BE2C (cell line): ENCODE measurements at regions not wholly inside any gene's neighbourhood (a gene's known extent, or its start where the extent isn't known, plus 50 kb on each side); places are given as distances from the start of the nearest gene placed in this dataset.
"Not testable (repeated sequence)": the region's sequence is repeated elsewhere in the genome, so short reads cannot be mapped to it uniquely, and the experiment has no call there.

ENCODE experiments used
- DNase-seq: peaks from one replicate; pipeline ENCODE4 v3.0.0-alpha.2; 2020
- H3K27me3 ChIP-seq: fragments of 250-450 bp; sonication (Bioruptor Pico); 2 replicates; pipeline ENCODE4 v1.5.1; 2020; ENCODE audit warnings: mild to moderate bottlenecking
- H3K36me3 ChIP-seq: fragments of 250-450 bp; sonication (Bioruptor Pico); 2 replicates; pipeline ENCODE4 v1.5.1; 2020; ENCODE audit warnings: mild to moderate bottlenecking
- H3K4me1 ChIP-seq: fragments of 250-450 bp; sonication (Bioruptor Pico); 2 replicates; pipeline ENCODE4 v1.5.1; 2020
- H3K4me3 ChIP-seq: 2 replicates; pipeline ENCODE4 v1.5.1; 2011; ENCODE audit warnings: low read depth, low read length
- H3K9me3 ChIP-seq: fragments of 250-450 bp; sonication (Bioruptor Pico); 2 replicates; pipeline ENCODE4 v1.5.1; 2020
- TF ChIP-seq, protein P1 (sequence below): IDR thresholded peaks from 2 replicates; pipeline ENCODE4 v1.5.1; 2012; ENCODE audit warnings: mild to moderate bottlenecking, low read depth, low read length

- no peak overlapping the region for H3K4me3 ChIP-seq
- H3K36me3 ChIP-seq = no peaks in the 10 kb centered on the region
- TF ChIP-seq, protein P1, sequence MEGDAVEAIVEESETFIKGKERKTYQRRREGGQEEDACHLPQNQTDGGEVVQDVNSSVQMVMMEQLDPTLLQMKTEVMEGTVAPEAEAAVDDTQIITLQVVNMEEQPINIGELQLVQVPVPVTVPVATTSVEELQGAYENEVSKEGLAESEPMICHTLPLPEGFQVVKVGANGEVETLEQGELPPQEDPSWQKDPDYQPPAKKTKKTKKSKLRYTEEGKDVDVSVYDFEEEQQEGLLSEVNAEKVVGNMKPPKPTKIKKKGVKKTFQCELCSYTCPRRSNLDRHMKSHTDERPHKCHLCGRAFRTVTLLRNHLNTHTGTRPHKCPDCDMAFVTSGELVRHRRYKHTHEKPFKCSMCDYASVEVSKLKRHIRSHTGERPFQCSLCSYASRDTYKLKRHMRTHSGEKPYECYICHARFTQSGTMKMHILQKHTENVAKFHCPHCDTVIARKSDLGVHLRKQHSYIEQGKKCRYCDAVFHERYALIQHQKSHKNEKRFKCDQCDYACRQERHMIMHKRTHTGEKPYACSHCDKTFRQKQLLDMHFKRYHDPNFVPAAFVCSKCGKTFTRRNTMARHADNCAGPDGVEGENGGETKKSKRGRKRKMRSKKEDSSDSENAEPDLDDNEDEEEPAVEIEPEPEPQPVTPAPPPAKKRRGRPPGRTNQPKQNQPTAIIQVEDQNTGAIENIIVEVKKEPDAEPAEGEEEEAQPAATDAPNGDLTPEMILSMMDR = no peak
These were observed 108.5 kb downstream of the ZIC4 start for GRCh38 chr3:147297761-147298350.

GRCh38 chr3:147287370-147287769 is 119.0 kb downstream of the ZIC4 start:
- not testable (repeated sequence) for H3K36me3 ChIP-seq, H3K4me3 ChIP-seq, H3K4me1 ChIP-seq, H3K27me3 ChIP-seq, DNase-seq, H3K9me3 ChIP-seq

More at GRCh38 chr3:147297761-147298350, 108.5 kb downstream of the ZIC4 start:
- DNase-seq = no peak
- H3K27me3 ChIP-seq = no peaks in the 10 kb centered on the region
- no peaks in the 10 kb centered on the region for H3K9me3 ChIP-seq
- H3K4me1 ChIP-seq = no peaks in the 10 kb centered on the region

DNA sequence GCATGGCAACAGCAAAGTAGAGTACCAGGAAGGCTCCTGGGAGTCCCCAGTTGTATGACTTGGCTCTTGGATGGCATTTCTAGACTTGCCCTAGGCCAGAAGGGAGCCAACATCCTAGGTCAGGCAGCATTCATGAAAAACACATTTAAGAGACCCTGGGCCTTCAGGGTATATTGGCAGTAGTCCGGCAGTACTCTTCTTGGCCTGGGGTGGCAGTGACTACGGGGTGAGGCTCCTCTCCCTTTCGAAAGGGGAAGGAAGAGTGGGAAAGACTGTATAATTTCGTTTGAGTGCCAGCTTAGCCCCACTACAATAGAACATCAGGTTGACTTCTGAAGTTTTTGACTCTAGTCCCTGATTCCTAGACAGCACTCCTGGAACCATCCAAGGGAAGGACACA is 136.4 kb downstream of the ZIC4 start:
- H3K36me3 ChIP-seq = no peaks in the 10 kb centered on the region
- H3K9me3 ChIP-seq = no peaks in the 10 kb centered on the region
- H3K4me1 ChIP-seq = no peaks in the 10 kb centered on the region
- no peak for DNase-seq
- TF ChIP-seq, protein P1 = no peak
- H3K27me3 ChIP-seq = no peaks in the 10 kb centered on the region
- H3K4me3 ChIP-seq = no peak overlapping the region

- H3K36me3 ChIP-seq = no peaks in the 10 kb centered on the region
- H3K9me3 ChIP-seq = no peaks in the 10 kb centered on the region
- DNase-seq = no peak
- TF ChIP-seq, protein P1 = no peak
- H3K27me3 ChIP-seq = no peaks in the 10 kb centered on the region
- no peaks in the 10 kb centered on the region for H3K4me1 ChIP-seq
- no peak overlapping the region for H3K4me3 ChIP-seq
These were observed 138.9 kb downstream of the ZIC4 start for GRCh38 chr3:147267434-147267833.

DNA sequence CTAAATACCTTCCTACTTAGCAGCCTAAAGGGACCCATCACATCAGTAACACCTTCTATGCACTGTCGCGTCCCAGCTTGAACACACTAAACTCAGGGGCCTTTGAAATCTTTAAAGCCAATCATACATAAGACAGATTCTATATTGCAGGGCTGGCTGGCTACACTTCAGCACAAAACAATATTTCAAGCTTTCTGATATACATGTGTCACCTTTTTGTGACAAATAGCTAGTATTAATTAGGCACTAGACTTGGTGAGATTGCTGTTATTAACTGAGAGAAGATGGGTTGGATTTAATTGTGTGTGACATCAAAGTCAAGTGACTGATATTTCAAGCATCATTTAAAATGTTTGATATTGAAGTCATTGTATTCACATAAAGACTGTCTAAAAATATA is 148.4 kb downstream of the ZIC4 start:
- Histone ChIP-seq H3K4me1 (no peaks in the 10 kb centered on the region), H3K36me3 (no peaks in the 10 kb centered on the region), H3K4me3 (no peak overlapping the region), H3K9me3 (no peaks in the 10 kb centered on the region), H3K27me3 (no peaks in the 10 kb centered on the region)
- no peak for DNase-seq
- TF ChIP-seq, protein P1 = no peak

DNA sequence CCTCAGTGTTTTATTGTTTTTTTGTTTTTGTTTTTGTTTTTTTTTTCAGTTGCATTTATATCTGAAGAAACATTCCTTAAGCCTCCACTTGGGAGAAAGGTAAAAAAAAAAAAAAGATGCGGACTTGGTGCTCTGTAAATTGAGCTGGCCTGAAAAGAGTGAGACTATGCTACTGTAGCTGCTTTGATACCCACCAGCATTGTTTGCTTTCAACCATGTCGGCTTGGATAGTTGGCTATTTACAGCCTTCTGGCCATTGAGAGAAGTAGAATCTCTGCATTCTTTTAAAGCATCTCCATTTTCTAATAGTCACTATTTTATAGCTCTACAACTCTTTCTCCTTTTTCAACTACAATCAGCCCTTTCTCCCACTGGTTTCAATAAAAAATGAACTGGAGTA is 149.6 kb downstream of the ZIC4 start:
- no peaks in the 10 kb centered on the region for H3K9me3 ChIP-seq

More for the DNA sequence above, 149.6 kb downstream of the ZIC4 start:
- Histone ChIP-seq H3K27me3 (no peaks in the 10 kb centered on the region), H3K4me1 (no peaks in the 10 kb centered on the region), H3K36me3 (no peaks in the 10 kb centered on the region), H3K4me3 (no peak overlapping the region)
- TF ChIP-seq, protein P1 = no peak
- DNase-seq = no peak
